GM12874 (cell line): ENCODE measurements at regions not wholly inside any gene's neighbourhood (a gene's known extent, or its start where the extent isn't known, plus 50 kb on each side); places are given as distances from the start of the nearest gene placed in this dataset.

Experiments
- TF ChIP-seq, protein P1 (sequence below): IDR thresholded peaks from 2 replicates; pipeline ENCODE4 v1.5.1; 2011; ENCODE audit warnings: low read depth, mild to moderate bottlenecking, control low read depth, low read length, moderate library complexity; ENCODE audit not compliant: insufficient read depth

GRCh38 chr22:47987885-47988515, 1225.5 kb downstream of the TBC1D22A start:
- TF ChIP-seq, protein P1, sequence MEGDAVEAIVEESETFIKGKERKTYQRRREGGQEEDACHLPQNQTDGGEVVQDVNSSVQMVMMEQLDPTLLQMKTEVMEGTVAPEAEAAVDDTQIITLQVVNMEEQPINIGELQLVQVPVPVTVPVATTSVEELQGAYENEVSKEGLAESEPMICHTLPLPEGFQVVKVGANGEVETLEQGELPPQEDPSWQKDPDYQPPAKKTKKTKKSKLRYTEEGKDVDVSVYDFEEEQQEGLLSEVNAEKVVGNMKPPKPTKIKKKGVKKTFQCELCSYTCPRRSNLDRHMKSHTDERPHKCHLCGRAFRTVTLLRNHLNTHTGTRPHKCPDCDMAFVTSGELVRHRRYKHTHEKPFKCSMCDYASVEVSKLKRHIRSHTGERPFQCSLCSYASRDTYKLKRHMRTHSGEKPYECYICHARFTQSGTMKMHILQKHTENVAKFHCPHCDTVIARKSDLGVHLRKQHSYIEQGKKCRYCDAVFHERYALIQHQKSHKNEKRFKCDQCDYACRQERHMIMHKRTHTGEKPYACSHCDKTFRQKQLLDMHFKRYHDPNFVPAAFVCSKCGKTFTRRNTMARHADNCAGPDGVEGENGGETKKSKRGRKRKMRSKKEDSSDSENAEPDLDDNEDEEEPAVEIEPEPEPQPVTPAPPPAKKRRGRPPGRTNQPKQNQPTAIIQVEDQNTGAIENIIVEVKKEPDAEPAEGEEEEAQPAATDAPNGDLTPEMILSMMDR = no peak

DNA sequence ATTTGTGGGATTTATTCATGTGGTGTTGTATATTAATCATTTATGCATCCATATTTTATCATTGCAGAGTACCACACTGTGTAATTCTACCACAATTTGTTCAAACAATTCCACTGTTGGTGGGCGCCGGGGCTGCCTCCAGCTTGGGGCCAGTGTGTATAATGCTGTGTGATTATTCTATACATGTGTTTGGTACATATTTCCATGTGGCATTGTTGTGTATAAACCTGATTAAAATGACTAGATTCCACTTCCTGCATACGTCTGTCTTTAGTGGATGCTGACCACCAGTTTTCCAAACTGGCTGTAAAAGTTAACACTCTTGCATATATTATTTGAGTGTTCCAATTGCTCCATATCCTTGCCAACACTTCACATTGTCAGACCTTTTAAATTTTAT, 1213.8 kb downstream of the TBC1D22A start:
- TF ChIP-seq, protein P1 = no peak

- TF ChIP-seq, protein P1 = no peak
Observed at GRCh38 chr22:47967831-47968230, 1205.4 kb downstream of the TBC1D22A start.

GRCh38 chr22:47966316-47966715, 1203.9 kb downstream of the TBC1D22A start:
- TF ChIP-seq, protein P1 = no peak

DNA sequence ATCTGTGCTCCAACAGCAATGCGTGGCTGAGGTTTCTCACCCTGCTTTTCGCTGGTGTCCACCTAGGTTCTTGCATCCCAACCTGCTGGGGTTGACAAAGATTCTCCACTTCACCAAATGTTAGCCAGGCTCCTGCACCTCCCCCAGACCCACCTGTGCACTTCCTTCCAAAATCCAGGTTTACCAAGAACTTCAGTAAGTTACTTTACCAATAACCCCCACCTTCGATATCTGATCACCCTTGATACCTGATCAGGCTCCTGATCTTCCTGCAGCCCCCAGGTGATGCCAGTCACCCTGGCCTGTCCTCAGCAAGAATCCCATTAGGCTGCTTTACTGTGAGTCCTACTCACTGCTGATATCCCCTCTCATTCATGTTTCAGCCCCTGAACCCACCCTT, 1203.4 kb downstream of the TBC1D22A start:
- TF ChIP-seq, protein P1 = no peak

- TF ChIP-seq, protein P1 = no peak
Observed at GRCh38 chr22:47965066-47965465, 1202.6 kb downstream of the TBC1D22A start.

- TF ChIP-seq, protein P1 = no peak
Observed at GRCh38 chr22:47963660-47964059, 1201.2 kb downstream of the TBC1D22A start.
